Ascending aorta (tissue), 2 donors: ENCODE measurements at regions not wholly inside any gene's neighbourhood (a gene's known extent, or its start where the extent isn't known, plus 50 kb on each side); places are given as distances from the start of the nearest gene placed in this dataset.

Experiments used
- DNase-seq, 2 donors: peaks; one replicate each; pipeline ENCODE4 v3.0.0-alpha.2; 2019; ENCODE audit warnings: low spot score in 2 of 2
- H3K27ac ChIP-seq, 2 donors: fragments of 200-600 bp; sonication (generic); one replicate each; pipeline ENCODE4 v1.5.1; 2016 to 2017; ENCODE audit warnings: mild to moderate bottlenecking in 1 of 2
- H3K27me3 ChIP-seq: fragments of 200-600 bp; sonication (generic); one replicate; pipeline ENCODE4 v1.5.1; 2017
- H3K36me3 ChIP-seq, 2 donors: fragments of 200-600 bp; sonication (generic); one replicate each; pipeline ENCODE4 v1.5.1; 2016
- H3K4me1 ChIP-seq, 2 donors: fragments of 200-600 bp; sonication (generic); one replicate each; pipeline ENCODE4 v1.5.1; 2016 to 2017; ENCODE audit warnings: mild to moderate bottlenecking in 1 of 2
- H3K4me3 ChIP-seq, 2 donors: fragments of 200-600 bp; sonication (generic); one replicate each; pipeline ENCODE4 v1.5.1; 2016 to 2017; ENCODE audit warnings: mild to moderate bottlenecking in 1 of 2
- H3K9me3 ChIP-seq, 2 donors: fragments of 200-600 bp; sonication (generic); one replicate each; pipeline ENCODE4 v1.5.1; 2016
- CTCF ChIP-seq, 3 experiments: fragments of 200-600 bp in 2 of 3; fragments of 450-650 bp in 1 of 3; sonication (generic) in 2 of 3; IDR thresholded peaks; one replicate each; pipeline ENCODE4 v1.5.1; 2016 to 2019; ENCODE audit warnings: antibody characterized with exemption in 3 of 3, mild to moderate bottlenecking in 1 of 3, moderate library complexity in 1 of 3
- intact Hi-C: fragments of 100-400 bp; cut with DNase I; formaldehyde crosslinking; loops from one replicate; pipeline ENCODE4 v1.15.1; 2023

- no peaks in the 10 kb centered on the region for H3K9me3 ChIP-seq
- no peak for DNase-seq
- no peaks in the 10 kb centered on the region for H3K27me3 ChIP-seq
- H3K36me3 ChIP-seq, result no peaks in the 10 kb centered on the region
- no peak for TF ChIP-seq CTCF (IDR thresholded peaks at IDR 0.05)
- intact Hi-C loops, result no loop called here
- no peak overlapping the region for H3K4me3 ChIP-seq
- H3K27ac ChIP-seq, result no peak overlapping the region
- no peaks in the 10 kb centered on the region for H3K4me1 ChIP-seq
Measured at GRCh38 chr17:72302735-72303134, 181.9 kb downstream of the SOX9 start.

- Histone ChIP-seq H3K27ac (no peak overlapping the region), H3K4me1 (no peaks in the 10 kb centered on the region), H3K9me3 (no peaks in the 10 kb centered on the region), H3K27me3 (no peaks in the 10 kb centered on the region), H3K4me3 (no peak overlapping the region), H3K36me3 (no peaks in the 10 kb centered on the region)
- intact Hi-C loops, result no loop called here
- no peak for DNase-seq
- TF ChIP-seq CTCF (IDR thresholded peaks at IDR 0.05), result no peak
Measured at GRCh38 chr17:72303787-72304733, 183.2 kb downstream of the SOX9 start.

DNA sequence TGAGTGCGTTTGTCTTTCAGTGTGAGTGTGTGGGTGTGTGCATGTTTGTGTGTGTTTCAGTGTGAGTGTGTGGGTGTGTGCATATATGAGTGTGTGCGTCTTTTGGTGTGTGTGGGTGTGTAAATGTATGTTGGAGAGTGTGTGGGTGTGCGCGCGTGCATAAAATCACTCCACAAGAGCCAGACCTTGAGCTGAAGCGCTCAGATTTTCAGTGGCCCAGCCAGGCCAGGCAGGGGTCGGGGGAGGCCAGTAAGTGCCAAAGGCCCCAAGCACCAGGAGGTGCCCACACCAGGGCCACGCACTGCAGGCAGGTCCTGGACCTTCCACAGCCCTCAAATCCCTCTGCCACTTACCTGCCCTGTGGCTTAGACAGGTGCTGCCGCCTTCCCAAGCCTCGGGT is 184.0 kb downstream of the SOX9 start:
- Histone ChIP-seq H3K4me3 (no peak overlapping the region), H3K27ac (no peak overlapping the region), H3K4me1 (no peaks in the 10 kb centered on the region), H3K36me3 (no peaks in the 10 kb centered on the region), H3K9me3 (no peaks in the 10 kb centered on the region), H3K27me3 (no peaks in the 10 kb centered on the region)
- intact Hi-C loops, result no loop called here
- DNase-seq, result no peak
- TF ChIP-seq CTCF (IDR thresholded peaks at IDR 0.05), result no peak

- H3K4me1 ChIP-seq, result no peaks in the 10 kb centered on the region
- DNase-seq, result no peak
- no peak for TF ChIP-seq CTCF (IDR thresholded peaks at IDR 0.05)
- no peaks in the 10 kb centered on the region for H3K27me3 ChIP-seq
- intact Hi-C loops, result no loop called here
- no peak overlapping the region for H3K27ac ChIP-seq
- H3K4me3 ChIP-seq, result no peak overlapping the region
- no peaks in the 10 kb centered on the region for H3K9me3 ChIP-seq
- H3K36me3 ChIP-seq, result no peaks in the 10 kb centered on the region
Measured at GRCh38 chr17:72305472-72305871, 184.7 kb downstream of the SOX9 start.

GRCh38 chr17:72306037-72306436 is 185.2 kb downstream of the SOX9 start:
- no peak for DNase-seq
- intact Hi-C loops, result no loop called here
- H3K27ac ChIP-seq, result no peak overlapping the region
- no peak overlapping the region for H3K4me3 ChIP-seq
- no peaks in the 10 kb centered on the region for H3K4me1 ChIP-seq
- no peaks in the 10 kb centered on the region for H3K36me3 ChIP-seq
- no peak for TF ChIP-seq CTCF (IDR thresholded peaks at IDR 0.05)
- no peaks in the 10 kb centered on the region for H3K9me3 ChIP-seq
- H3K27me3 ChIP-seq, result no peaks in the 10 kb centered on the region
